GM12892 (cell line): ENCODE measurements at regions not wholly inside any gene's neighbourhood (a gene's known extent, or its start where the extent isn't known, plus 50 kb on each side); places are given as distances from the start of the nearest gene placed in this dataset.

ENCODE experiments used
- DNase-seq: peaks from one replicate; pipeline ENCODE4 v3.0.0; 2011; ENCODE audit not compliant: insufficient read length
- FAIRE-seq: peaks from 2 replicates; lab custom pipeline; 2011; peaks lifted over from hg19 to GRCh38; lab: Jason Lieb, UNC
- POLR2A ChIP-seq: IDR thresholded peaks from 2 replicates; pipeline ENCODE4 v1.6.1; 2011; ENCODE audit warnings: low read depth, low read length, control low read depth
- POLR2AphosphoS5 ChIP-seq: IDR thresholded peaks from 2 replicates; pipeline ENCODE4 v1.6.1; 2011; ENCODE audit warnings: low read depth, low read length, control low read depth
- TAF1 ChIP-seq: IDR thresholded peaks from 2 replicates; pipeline ENCODE4 v1.6.1; 2011; ENCODE audit warnings: low read depth, mild to moderate bottlenecking, control low read depth, low read length, borderline replicate concordance

DNA sequence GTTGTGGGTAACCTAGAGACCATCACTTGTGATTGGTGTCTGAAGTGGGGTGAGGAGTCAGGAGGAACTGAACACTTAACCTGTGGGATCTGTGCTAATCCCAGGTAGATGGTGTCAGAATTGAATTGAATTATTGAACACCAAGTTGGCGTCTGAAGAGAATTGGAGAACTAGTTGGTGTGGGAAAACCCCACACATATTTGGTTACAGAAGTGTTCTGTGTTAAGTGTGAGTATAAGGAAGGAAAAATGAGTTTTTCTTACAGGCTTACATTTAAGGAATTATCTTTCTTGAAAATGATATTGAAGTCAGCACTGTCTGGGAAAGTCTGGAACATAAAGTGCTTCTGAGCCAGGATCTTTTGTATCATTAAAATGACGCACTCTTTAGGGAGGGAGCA lies 182.9 kb upstream of the ECI2 start:
- no peak for DNase-seq
- no peak for FAIRE-seq
- no peak for TF ChIP-seq TAF1
- TF ChIP-seq POLR2A = no peak
- no peak for TF ChIP-seq POLR2AphosphoS5

DNA sequence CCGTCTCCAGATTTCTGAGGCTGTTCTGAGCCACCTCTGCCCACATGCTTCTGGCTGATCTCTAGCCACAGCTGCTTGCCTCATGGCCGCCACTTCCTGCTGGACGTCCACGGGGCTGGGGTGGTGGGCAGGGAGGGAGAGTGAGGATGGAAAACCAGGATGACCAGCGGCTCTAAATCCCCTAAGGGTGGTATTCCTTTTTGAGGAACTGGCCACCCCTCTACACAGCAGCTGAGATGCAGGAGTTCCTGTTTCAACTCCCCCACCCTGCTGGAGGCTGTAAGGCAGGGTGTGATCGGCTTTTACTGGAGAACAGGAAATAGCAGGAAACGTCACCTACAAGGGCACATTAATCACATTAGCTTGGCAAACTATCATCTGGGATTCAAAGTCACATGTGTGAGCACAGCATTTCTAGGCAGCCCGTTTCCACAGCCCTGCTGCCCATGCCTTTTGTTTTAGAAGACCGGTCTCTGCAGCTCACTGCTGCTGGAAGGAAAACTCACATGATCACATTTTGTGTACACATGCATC lies 181.6 kb upstream of the ECI2 start:
- TF ChIP-seq POLR2A (no peak), POLR2AphosphoS5 (no peak), TAF1 (no peak)
- no peak for DNase-seq
- no peak for FAIRE-seq

DNA sequence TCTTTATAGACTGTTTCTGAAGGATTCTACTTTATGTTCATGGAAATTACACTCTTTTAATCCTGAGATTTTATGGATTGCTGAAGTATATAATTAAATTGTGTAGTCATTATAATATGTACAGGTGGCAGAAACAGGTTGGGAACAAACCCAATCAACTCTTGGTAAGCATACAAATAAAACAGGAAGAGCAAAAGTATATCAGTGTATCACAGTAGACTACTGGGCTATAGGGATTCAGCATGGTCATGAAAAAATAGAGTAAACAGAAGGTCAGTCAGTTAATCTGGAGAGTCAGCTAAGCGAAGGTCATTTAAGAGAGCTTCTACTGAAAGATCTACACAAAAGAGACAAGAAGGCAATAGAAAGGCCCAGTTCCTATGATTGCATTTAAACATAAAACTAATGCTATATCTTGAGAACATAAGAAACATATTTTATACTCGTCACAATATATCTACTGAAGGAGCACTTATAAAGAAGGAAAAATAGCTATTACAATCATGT lies 178.9 kb upstream of the ECI2 start:
- DNase-seq (no peak), FAIRE-seq (no peak)
- TF ChIP-seq TAF1 = no peak
- no peak for TF ChIP-seq POLR2A
- TF ChIP-seq POLR2AphosphoS5 = no peak

DNA sequence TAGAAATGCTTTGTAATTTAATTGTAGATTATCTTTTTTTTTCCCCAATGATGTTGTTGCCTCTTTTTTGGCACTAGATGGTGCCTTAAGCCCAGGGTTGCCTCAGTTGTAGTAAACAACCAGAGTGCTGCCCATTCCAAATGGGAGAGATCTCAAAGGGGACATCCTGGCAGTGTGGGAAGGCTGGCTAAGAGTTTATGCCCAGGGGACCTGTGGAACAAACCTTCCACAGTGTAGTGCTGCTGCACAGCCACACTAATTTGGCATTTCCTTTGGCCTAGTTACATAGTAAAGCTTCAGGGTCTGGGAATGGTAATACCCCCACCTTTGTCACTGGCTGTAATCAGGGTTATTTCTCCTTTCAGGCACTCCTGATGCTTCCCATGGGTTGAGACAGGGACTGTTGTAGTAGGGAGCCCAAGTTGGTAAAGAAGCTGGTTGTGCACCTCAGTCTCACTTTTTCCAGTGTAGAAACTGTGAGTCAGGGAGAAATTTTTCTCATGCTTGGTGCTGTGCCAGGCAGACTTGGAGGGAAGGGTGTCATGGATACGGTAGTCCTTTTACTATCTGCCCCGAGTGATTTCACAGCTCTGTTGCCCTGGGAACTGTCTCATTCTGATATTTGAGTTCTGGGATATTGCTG lies 177.8 kb upstream of the ECI2 start:
- no peak for DNase-seq
- no peak for FAIRE-seq
- no peak for TF ChIP-seq TAF1
- no peak for TF ChIP-seq POLR2AphosphoS5
- no peak for TF ChIP-seq POLR2A

- no peak for TF ChIP-seq POLR2A
- TF ChIP-seq TAF1 = no peak
- TF ChIP-seq POLR2AphosphoS5 = no peak
- no peak for DNase-seq
- FAIRE-seq = no peak
Observed at GRCh38 chr6:4311976-4312860, 176.8 kb upstream of the ECI2 start.

DNA sequence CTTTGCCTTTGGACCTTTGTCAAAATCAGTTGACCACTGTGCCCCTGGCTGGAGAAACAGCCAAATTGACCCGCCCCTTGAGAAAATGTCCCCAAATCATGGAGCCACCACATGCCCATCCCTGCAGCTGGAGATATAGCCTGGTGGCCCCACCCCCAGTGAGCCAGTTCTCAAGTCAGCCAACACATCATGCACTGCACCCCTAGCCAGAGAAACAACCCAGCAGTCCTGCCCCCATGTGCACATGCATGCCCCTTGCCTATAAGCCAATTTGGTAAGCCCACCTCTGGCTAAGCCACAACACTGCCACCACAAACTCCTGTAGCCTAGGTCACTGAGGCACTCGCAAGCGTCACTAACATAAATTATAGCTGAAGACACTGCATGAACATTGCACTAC lies 174.2 kb upstream of the ECI2 start:
- TF ChIP-seq TAF1 (no peak), POLR2A (no peak), POLR2AphosphoS5 (no peak)
- DNase-seq (no peak), FAIRE-seq (no peak)

- TF ChIP-seq POLR2AphosphoS5 (no peak), TAF1 (no peak), POLR2A (no peak)
- DNase-seq (no peak), FAIRE-seq (no peak)
Observed at GRCh38 chr6:4308364-4308763, 173.0 kb upstream of the ECI2 start.

- no peak for FAIRE-seq
- DNase-seq = no peak
- TF ChIP-seq TAF1 = no peak
- no peak for TF ChIP-seq POLR2AphosphoS5
- TF ChIP-seq POLR2A = no peak
Observed at GRCh38 chr6:4304927-4305455, 169.6 kb upstream of the ECI2 start.

GRCh38 chr6:4303638-4304037 lies 168.3 kb upstream of the ECI2 start:
- no peak for FAIRE-seq
- TF ChIP-seq POLR2A = no peak
- no peak for TF ChIP-seq POLR2AphosphoS5
- no peak for TF ChIP-seq TAF1

DNA sequence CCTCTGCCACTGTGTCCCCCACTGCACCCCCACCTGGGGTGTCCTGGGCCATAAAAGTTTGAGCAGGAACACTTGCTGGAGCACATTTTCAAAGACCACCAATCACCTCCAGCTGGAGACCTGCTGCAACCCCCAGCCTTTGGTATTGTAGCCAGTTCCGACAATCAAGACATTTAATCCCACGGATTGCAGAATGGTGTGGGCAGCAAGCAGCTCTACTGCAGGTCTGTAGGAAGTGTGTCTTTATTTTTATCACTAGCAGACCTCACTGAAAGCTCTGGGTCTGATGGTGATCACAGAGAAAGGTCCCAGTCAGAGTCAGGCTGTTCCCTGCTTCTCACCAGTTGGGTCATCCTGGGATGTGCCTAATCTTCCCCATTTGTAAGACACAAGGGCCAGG lies 167.1 kb upstream of the ECI2 start:
- FAIRE-seq (no peak), DNase-seq (no peak)
- TF ChIP-seq POLR2AphosphoS5 (no peak), POLR2A (no peak), TAF1 (no peak)

More at GRCh38 chr6:4303638-4304037, 168.3 kb upstream of the ECI2 start:
- no peak for DNase-seq

DNA sequence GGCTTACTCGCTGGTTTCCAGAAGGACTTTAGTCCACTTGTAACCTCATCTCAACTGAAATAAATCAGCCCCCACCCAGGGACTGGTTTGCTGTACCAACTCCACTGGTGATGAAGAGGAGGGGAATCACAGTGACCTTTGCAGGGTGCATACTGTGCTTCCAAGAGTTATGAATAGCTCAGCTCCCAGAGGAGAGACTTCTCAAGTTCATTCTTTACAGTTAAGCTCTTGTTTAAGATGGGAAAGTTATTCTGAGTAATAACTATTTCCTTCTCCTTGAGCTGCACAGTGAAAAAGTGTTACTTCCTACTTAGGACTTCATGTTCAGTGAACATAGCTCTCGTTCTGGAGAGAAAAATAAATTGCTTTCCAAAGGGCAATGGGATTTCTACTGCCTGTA lies 166.5 kb upstream of the ECI2 start:
- DNase-seq = no peak
- no peak for TF ChIP-seq POLR2A
- no peak for TF ChIP-seq TAF1
- TF ChIP-seq POLR2AphosphoS5 = no peak
- FAIRE-seq = no peak

- FAIRE-seq (no peak), DNase-seq (no peak)
- TF ChIP-seq POLR2AphosphoS5 (no peak), TAF1 (no peak), POLR2A (no peak)
Observed at GRCh38 chr6:4300917-4301316, 165.5 kb upstream of the ECI2 start.
